Neuronal stem cell (in vitro differentiated cells): ENCODE measurements at regions not wholly inside any gene's neighbourhood (a gene's known extent, or its start where the extent isn't known, plus 50 kb on each side); places are given as distances from the start of the nearest gene placed in this dataset.
A peak's percentile ranks its signal among the peaks of the same experiment; 100 is the strongest.

Experiments
- DNase-seq: peaks from one replicate; pipeline ENCODE4 v3.0.0-alpha.2; 2013; ENCODE audit warnings: low spot score
- H2AFZ ChIP-seq: one replicate; pipeline ENCODE4 v1.6.1; 2013; ENCODE audit warnings: mild to moderate bottlenecking, low read length, inconsistent platforms
- H2AK5ac ChIP-seq: 2 replicates; pipeline ENCODE4 v1.6.1; 2013; ENCODE audit warnings: low read depth, mild to moderate bottlenecking, inconsistent platforms, low read length, moderate library complexity, mixed read lengths
- H2BK120ac ChIP-seq: 2 replicates; pipeline ENCODE4 v1.6.1; 2013; ENCODE audit warnings: low read depth, mild to moderate bottlenecking, inconsistent platforms, low read length, moderate library complexity, mixed read lengths
- H2BK12ac ChIP-seq: one replicate; pipeline ENCODE4 v1.6.1; 2013; ENCODE audit warnings: low read length, inconsistent platforms
- H2BK15ac ChIP-seq: 2 replicates; pipeline ENCODE4 v1.6.1; 2013; ENCODE audit warnings: mild to moderate bottlenecking, low read length, inconsistent platforms, mixed read lengths
- H2BK5ac ChIP-seq: one replicate; pipeline ENCODE4 v1.6.1; 2013; ENCODE audit warnings: inconsistent platforms, mild to moderate bottlenecking, low read length, moderate library complexity
- H3K14ac ChIP-seq: one replicate; pipeline ENCODE4 v1.6.1; 2013; ENCODE audit warnings: low read length, inconsistent platforms
- H3K18ac ChIP-seq: 2 replicates; pipeline ENCODE4 v1.6.1; 2013; ENCODE audit warnings: low read length, inconsistent platforms
- H3K23ac ChIP-seq: 2 replicates; pipeline ENCODE4 v1.6.1; 2013; ENCODE audit warnings: low read depth, mild to moderate bottlenecking, mixed read lengths, low read length, inconsistent platforms; ENCODE audit not compliant: poor library complexity
- H3K27ac ChIP-seq: replicated peaks from 3 replicates; pipeline ENCODE4 v1.5.1; 2013; ENCODE audit warnings: low read length, inconsistent platforms
- H3K27me3 ChIP-seq, 3 experiments: 2 replicates each; pipeline ENCODE4 v1.6.1; 2013; ENCODE audit warnings: low read length in 3 of 3, mild to moderate bottlenecking in 2 of 3, inconsistent platforms in 1 of 3, low read depth in 1 of 3, mixed read lengths in 1 of 3, moderate library complexity in 1 of 3; ENCODE audit not compliant: control insufficient read depth in 3 of 3, insufficient read depth in 3 of 3
- H3K36me3 ChIP-seq, 2 donors: replicated peaks in 1 of 2; 2 replicates each; pipeline ENCODE4 v1.6.1; 2013; ENCODE audit warnings: low read length in 2 of 2; ENCODE audit not compliant: control insufficient read depth in 2 of 2, insufficient read depth in 2 of 2
- H3K4ac ChIP-seq: 2 replicates; pipeline ENCODE4 v1.6.1; 2013; ENCODE audit warnings: inconsistent platforms, mild to moderate bottlenecking, low read length, moderate library complexity
- H3K4me1 ChIP-seq, 2 donors: 1 replicate in 1 of 2; 2 replicates in 1 of 2; pipeline ENCODE4 v1.6.1; 2013; ENCODE audit warnings: low read length in 2 of 2, low read depth in 1 of 2; ENCODE audit not compliant: control insufficient read depth in 2 of 2, insufficient read depth in 1 of 2
- H3K4me2 ChIP-seq: one replicate; pipeline ENCODE4 v1.6.1; 2013; ENCODE audit warnings: mild to moderate bottlenecking, low read length, inconsistent platforms; ENCODE audit not compliant: insufficient read depth, poor library complexity, severe bottlenecking
- H3K4me3 ChIP-seq, 2 donors: 2 replicates each; pipeline ENCODE4 v1.5.1; 2013; ENCODE audit warnings: low read length in 2 of 2, mild to moderate bottlenecking in 2 of 2, inconsistent platforms in 1 of 2, moderate library complexity in 1 of 2
- H3K79me1 ChIP-seq: one replicate; pipeline ENCODE4 v1.6.1; 2013; ENCODE audit warnings: low read depth, mild to moderate bottlenecking, inconsistent platforms, low read length, moderate library complexity
- H3K9ac ChIP-seq: one replicate; pipeline ENCODE4 v1.6.1; 2013; ENCODE audit warnings: mild to moderate bottlenecking, low read depth, low read length, inconsistent platforms; ENCODE audit not compliant: poor library complexity
- H3K9me3 ChIP-seq, 2 donors: replicated peaks in 1 of 2; 2 replicates each; pipeline versions ENCODE3 to v1.6.1; 2013; ENCODE audit warnings: low read length in 2 of 2, mild to moderate bottlenecking in 2 of 2, inconsistent platforms in 1 of 2, low read depth in 1 of 2, mixed read lengths in 1 of 2, moderate library complexity in 1 of 2; ENCODE audit not compliant: control insufficient read depth in 2 of 2, insufficient read depth in 1 of 2
- H4K8ac ChIP-seq: one replicate; pipeline ENCODE4 v1.6.1; 2013; ENCODE audit warnings: low read depth, mild to moderate bottlenecking, inconsistent platforms, low read length, moderate library complexity
- H4K91ac ChIP-seq: one replicate; pipeline ENCODE4 v1.6.1; 2013; ENCODE audit warnings: low read length, low read depth, mild to moderate bottlenecking, inconsistent platforms; ENCODE audit not compliant: poor library complexity
- WGBS, 2 donors: extraction: QIAGEN DNeasy Blood & Tissue Kit; methylation state at CpG; one replicate each; pipeline ENCODE4 v1.1.7; 2013; ENCODE audit warnings: missing lambda C conversion rate in 2 of 2, mixed read lengths in 1 of 2; ENCODE audit not compliant: insufficient read length in 2 of 2, insufficient replicate concordance in 1 of 2; ENCODE audit errors: extremely low coverage in 2 of 2; 5-methylcytosine and 5-hydroxymethylcytosine counted together

DNA sequence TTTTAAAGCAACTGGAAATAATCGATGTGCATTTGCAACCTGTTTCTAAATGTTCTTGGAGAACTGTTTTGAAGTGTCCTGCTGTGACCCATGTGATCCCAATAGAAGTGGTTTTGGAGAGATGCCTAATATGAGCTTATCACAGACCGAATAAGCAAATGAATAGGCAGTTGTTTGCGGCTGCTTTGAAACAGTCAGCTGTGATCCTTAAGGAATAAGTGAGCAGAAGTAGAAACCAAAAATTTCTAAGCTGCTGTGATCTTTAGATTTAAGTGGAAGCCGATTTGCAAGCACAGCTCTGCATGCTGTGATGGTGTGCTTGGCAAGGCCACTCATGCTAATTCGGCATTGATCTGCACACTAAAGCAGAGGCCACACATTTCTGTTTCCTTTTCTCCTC is 329.5 kb upstream of the DUSP10 start:
- Histone ChIP-seq H3K4ac (no peak overlapping the region), H3K27ac (no peak overlapping the region), H2BK12ac (no peak overlapping the region), H3K9ac (no peak overlapping the region), H2AK5ac (no peak overlapping the region), H2BK5ac (no peak overlapping the region), H3K18ac (no peak overlapping the region), H4K8ac (no peak overlapping the region), H3K36me3 (no peaks in the 10 kb centered on the region), H3K4me3 (no peak overlapping the region), H3K14ac (no peak overlapping the region), H3K4me1 (no peaks in the 10 kb centered on the region), H3K79me1 (no peaks in the 10 kb centered on the region), H2BK120ac (no peak overlapping the region), H3K23ac (no peak overlapping the region), H4K91ac (no peak overlapping the region), H3K9me3 (peaks cover 0 to 2% of the 10 kb centered on the region in 2 donors), H3K27me3 (no peaks in the 10 kb centered on the region), H2BK15ac (no peak overlapping the region), H3K4me2 (no peak overlapping the region), H2AFZ (no peak overlapping the region)
- no peak for DNase-seq
- WGBS, 2 donors = no CpG with 5 or more reads among the region's 5 CpGs

DNA sequence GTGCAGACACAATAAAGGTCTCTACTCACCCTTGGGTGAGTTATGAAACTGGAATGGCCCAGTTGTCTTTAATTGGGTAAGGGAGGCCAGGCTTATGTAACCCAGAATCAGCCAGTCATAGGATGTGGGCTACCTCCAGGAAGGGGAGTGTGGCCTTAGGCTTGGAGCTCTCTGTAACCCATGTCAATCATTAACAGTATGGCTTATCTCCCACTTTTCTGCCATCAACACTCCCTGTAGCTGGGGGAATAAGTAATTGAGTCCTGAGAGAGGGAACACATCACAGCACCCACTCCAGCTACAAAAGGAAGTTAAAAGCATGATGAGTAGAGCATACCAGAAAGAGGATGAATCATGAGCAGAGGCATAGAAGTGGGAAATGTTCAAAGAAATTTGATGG is 327.0 kb upstream of the DUSP10 start:
- no peaks in the 10 kb centered on the region for H3K79me1 ChIP-seq
- no peak overlapping the region for H2BK5ac ChIP-seq
- no peak overlapping the region for H4K8ac ChIP-seq
- H3K27ac ChIP-seq = no peak overlapping the region
- H3K9me3 ChIP-seq = peaks cover 0 to 2% of the 10 kb centered on the region in 2 donors
- DNase-seq = no peak
- H3K27me3 ChIP-seq = no peaks in the 10 kb centered on the region
- H2BK15ac ChIP-seq = no peak overlapping the region
- H4K91ac ChIP-seq = no peak overlapping the region
- H3K36me3 ChIP-seq = no peaks in the 10 kb centered on the region
- no peak overlapping the region for H2BK12ac ChIP-seq
- H3K4me1 ChIP-seq = no peaks in the 10 kb centered on the region
- H3K9ac ChIP-seq = no peak overlapping the region
- H3K14ac ChIP-seq = no peak overlapping the region
- no peak overlapping the region for H3K4ac ChIP-seq
- no peak overlapping the region for H2BK120ac ChIP-seq
- H3K4me2 ChIP-seq = no peak overlapping the region
- H3K18ac ChIP-seq = no peak overlapping the region
- H3K23ac ChIP-seq = no peak overlapping the region
- no peak overlapping the region for H2AK5ac ChIP-seq
- no peak overlapping the region for H3K4me3 ChIP-seq
- no peak overlapping the region for H2AFZ ChIP-seq

DNA sequence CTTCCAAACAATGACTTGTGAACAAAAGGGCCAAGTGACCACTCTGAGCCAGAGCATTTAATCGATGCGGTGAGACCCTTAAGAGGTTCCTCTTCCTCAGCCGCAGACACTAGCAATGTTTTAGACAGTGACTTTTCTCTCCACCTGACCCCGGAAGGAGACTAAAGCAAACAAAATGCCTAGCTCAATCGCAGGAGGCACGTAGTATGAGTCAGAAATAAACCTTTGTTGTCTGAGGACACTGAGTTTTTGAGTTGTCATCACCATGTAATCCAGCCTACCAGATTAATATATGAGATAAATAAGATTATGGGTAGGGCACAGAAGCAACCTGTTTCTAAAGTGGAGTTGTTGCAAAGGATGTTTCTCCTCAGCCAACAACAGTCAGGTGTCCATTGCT is 326.2 kb upstream of the DUSP10 start:
- Histone ChIP-seq H3K27me3 (no peaks in the 10 kb centered on the region), H2BK120ac (no peak overlapping the region), H3K9me3 (peaks cover 0 to 2% of the 10 kb centered on the region in 2 donors), H3K4me3 (no peak overlapping the region), H4K91ac (no peak overlapping the region), H2BK15ac (no peak overlapping the region), H3K4me2 (no peak overlapping the region), H2BK5ac (no peak overlapping the region), H3K36me3 (no peaks in the 10 kb centered on the region), H2AK5ac (no peak overlapping the region), H2AFZ (no peak overlapping the region), H3K4me1 (no peaks in the 10 kb centered on the region), H3K14ac (no peak overlapping the region), H3K79me1 (no peaks in the 10 kb centered on the region), H3K27ac (no peak overlapping the region), H4K8ac (no peak overlapping the region), H3K23ac (no peak overlapping the region), H3K4ac (no peak overlapping the region), H3K9ac (no peak overlapping the region), H3K18ac (no peak overlapping the region), H2BK12ac (no peak overlapping the region)
- no CpG with 5 or more reads among the region's 6 CpGs for WGBS, 2 donors
- no peak for DNase-seq

DNA sequence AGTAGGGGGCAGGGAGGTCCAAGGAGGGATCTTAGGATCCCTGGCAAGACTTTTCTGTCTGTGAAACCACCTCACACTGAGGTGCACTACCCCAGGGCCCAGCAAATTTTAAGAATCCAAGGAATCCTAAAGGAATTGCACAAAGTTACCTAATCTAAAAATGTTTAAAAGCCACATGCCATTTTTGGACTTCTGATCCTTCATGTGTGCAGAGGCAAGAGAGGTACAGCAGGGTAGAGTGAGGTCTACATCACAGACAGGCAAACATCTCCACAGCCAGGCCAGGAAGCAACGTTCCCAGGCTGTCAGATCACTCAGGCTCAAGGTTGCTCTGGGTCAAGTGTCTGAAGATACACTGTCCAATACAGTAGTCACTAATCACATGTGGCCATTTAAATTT is 324.6 kb upstream of the DUSP10 start:
- H2AFZ ChIP-seq = no peak overlapping the region
- H2BK120ac ChIP-seq = no peak overlapping the region
- no peak overlapping the region for H3K27ac ChIP-seq
- no peaks in the 10 kb centered on the region for H3K79me1 ChIP-seq
- no peak overlapping the region for H4K8ac ChIP-seq
- H3K27me3 ChIP-seq = no peaks in the 10 kb centered on the region
- H2BK5ac ChIP-seq = no peak overlapping the region
- H3K4me2 ChIP-seq = no peak overlapping the region
- H3K4me3 ChIP-seq = no peak overlapping the region
- no peaks in the 10 kb centered on the region for H3K4me1 ChIP-seq
- H3K36me3 ChIP-seq = no peaks in the 10 kb centered on the region
- H3K14ac ChIP-seq = no peak overlapping the region
- H3K23ac ChIP-seq = no peak overlapping the region
- no peak overlapping the region for H3K18ac ChIP-seq
- H2AK5ac ChIP-seq = no peak overlapping the region
- peak overlapping the region; percentile 19 for H4K91ac ChIP-seq
- H3K9me3 ChIP-seq = peaks cover 0 to 2% of the 10 kb centered on the region in 2 donors
- no peak overlapping the region for H2BK12ac ChIP-seq
- no peak overlapping the region for H2BK15ac ChIP-seq
- H3K4ac ChIP-seq = no peak overlapping the region
- WGBS, 2 donors = no CpG with 5 or more reads among the region's 1 CpG
- no peak for DNase-seq
- no peak overlapping the region for H3K9ac ChIP-seq
